ENCODE measurements at regions not wholly inside any gene's neighbourhood (a gene's known extent, or its start where the extent isn't known, plus 50 kb on each side); places are given as distances from the start of the nearest gene placed in this dataset.

GRCh38 chr10:3473271-3473670, 300.7 kb upstream of the PITRM1 start:
- intact Hi-C loops (cut with micrococcal nuclease) (no loop called here), dilution Hi-C loops (cut with MboI; ENCODE audit: extremely low pct_ligation_motif_present, low sequenced_read_pairs) (no loop called here)
- no peaks in the 10 kb centered on the region for H3K36me3 ChIP-seq (ENCODE audit: control insufficient read depth in 2 of 2, extremely low read depth in 1 of 2, insufficient read depth in 2 of 2, low read length in 2 of 2)
- BruUV-seq (replicated peaks) = no TSS peak
- H3K27ac ChIP-seq (ENCODE audit: insufficient read depth, low read depth, low read length) = no peak overlapping the region
- H3K9me1 ChIP-seq (replicated peaks; ENCODE audit: control insufficient read depth, extremely low read depth, insufficient read depth, low read length) = no peaks in the 10 kb centered on the region
- DNase-seq (ENCODE audit: low read depth, low spot score) (no peak), FAIRE-seq (no peak)
- ChIA-PET CTCF (interaction anchor here (1.0 kb wide), 1 partner anchor 36 kb away, joined by 3 read pairs; no protein-coding TSS in a partner anchor), POLR2A (no interaction called here)
- no peak overlapping the region for H3K4me2 ChIP-seq (ENCODE audit: insufficient read depth, low read length)
- H3K79me2 ChIP-seq (ENCODE audit: control insufficient read depth, insufficient read depth, low read length) = no peaks in the 10 kb centered on the region
- H2AFZ ChIP-seq (ENCODE audit: low read depth, low read length) = no peak overlapping the region
- TF ChIP-seq JUN (IDR thresholded peaks at IDR 0.05; ENCODE audit: borderline replicate concordance, insufficient read depth, insufficient read length, low read depth) (no peak), MYC (IDR thresholded peaks at IDR 0.05; ENCODE audit: low read depth, low read length) (no peak), CTCF (IDR thresholded peaks at IDR 0.05; ENCODE audit: extremely low read depth in 1 of 2, insufficient read depth in 1 of 2, low read depth in 1 of 2, low read length in 2 of 2) (no peak), POLR2AphosphoS5 (IDR thresholded peaks at IDR 0.05; ENCODE audit: insufficient read depth, low read depth, low read length) (no peak), FOS (IDR thresholded peaks at IDR 0.05; ENCODE audit: borderline replicate concordance, insufficient read depth, low read length) (no peak), POLR2A (IDR thresholded peaks at IDR 0.05; ENCODE audit: low read depth, low read length) (no peak), MAX (IDR thresholded peaks at IDR 0.05; ENCODE audit: insufficient read depth, insufficient read length) (no peak), GATA2 (IDR thresholded peaks at IDR 0.05; ENCODE audit: insufficient read depth, insufficient read length, low read depth, low read length) (no peak), EZH2 (IDR thresholded peaks at IDR 0.05; ENCODE audit: borderline replicate concordance, low read depth, low read length, severe bottlenecking) (no peak)
- peaks cover 23% of the 10 kb centered on the region for H3K4me1 ChIP-seq (ENCODE audit: control insufficient read depth, extremely low read depth, insufficient read depth, low read length)
- no peaks in the 10 kb centered on the region for H3K9me3 ChIP-seq (replicated peaks; ENCODE audit: control insufficient read depth, insufficient read depth, low read length)
- no peak overlapping the region for H3K4me3 ChIP-seq (replicated peaks in 1 of 3; ENCODE audit: insufficient read depth in 1 of 3, low read depth in 1 of 3, low read length in 3 of 3)
- no peaks in the 10 kb centered on the region for H4K20me1 ChIP-seq (replicated peaks; ENCODE audit: control insufficient read depth, extremely low read depth, insufficient read depth, low read length)
- H3K27me3 ChIP-seq (ENCODE audit: control insufficient read depth in 2 of 2, insufficient read depth in 2 of 2, low read length in 2 of 2) = no peaks in the 10 kb centered on the region
- no peak overlapping the region for H3K9ac ChIP-seq (replicated peaks; ENCODE audit: extremely low read depth, insufficient read depth, low read length)
